ENCODE measurements at regions not wholly inside any gene's neighbourhood (a gene's known extent, or its start where the extent isn't known, plus 50 kb on each side); places are given as distances from the start of the nearest gene placed in this dataset.
"Not testable (repeated sequence)": the region's sequence is repeated elsewhere in the genome, so short reads cannot be mapped to it uniquely, and the experiment has no call there.

DNA sequence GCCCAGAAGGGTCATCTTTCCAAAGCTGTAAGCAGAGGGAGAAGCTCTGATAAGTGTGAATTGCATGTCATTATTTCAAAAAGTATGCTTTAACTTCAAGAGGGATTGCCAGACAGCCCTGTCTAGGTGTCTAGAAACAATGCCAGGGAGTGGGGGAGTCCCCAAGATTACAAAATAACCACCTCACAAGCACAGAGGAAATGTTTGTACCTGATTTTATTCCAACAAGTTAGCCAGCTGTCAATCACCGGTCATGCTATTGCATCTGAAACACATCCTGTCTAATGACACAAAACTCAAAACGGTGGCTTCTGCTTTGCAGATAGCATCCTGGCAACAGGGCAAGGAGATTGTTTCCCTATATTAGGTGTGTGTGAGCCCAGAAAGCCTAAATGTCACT is 154.2 kb upstream of the WWC1 start:
- DNase-seq (no peak), ATAC-seq (no peak)

DNA sequence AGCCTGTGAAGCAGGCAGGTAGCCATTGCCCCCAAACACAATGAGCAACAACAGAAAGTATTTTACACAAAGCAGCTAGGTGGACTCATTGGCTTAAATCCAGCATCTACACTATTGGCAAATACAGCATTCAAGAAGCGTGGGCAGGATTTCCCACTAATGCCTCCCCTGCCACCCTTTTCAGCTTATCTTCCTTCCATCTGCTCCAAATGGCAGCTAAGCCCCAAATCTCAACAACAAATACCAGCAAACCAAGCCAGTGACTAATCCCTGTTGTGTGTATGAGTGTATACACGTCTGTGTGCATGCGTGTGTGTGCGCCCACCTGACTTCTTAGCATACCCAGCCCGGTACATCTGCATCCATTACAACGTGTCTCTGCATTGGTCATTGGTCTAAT is 151.2 kb upstream of the WWC1 start:
- DNase-seq (no peak), ATAC-seq (no peak)

GRCh38 chr5:168142402-168142801 is 149.0 kb upstream of the WWC1 start:
- no peak for ATAC-seq

GRCh38 chr5:168143521-168143920 is 147.9 kb upstream of the WWC1 start:
- ATAC-seq, DNase-seq: not testable (repeated sequence)

More at GRCh38 chr5:168142402-168142801, 149.0 kb upstream of the WWC1 start:
- no peak for DNase-seq

DNA sequence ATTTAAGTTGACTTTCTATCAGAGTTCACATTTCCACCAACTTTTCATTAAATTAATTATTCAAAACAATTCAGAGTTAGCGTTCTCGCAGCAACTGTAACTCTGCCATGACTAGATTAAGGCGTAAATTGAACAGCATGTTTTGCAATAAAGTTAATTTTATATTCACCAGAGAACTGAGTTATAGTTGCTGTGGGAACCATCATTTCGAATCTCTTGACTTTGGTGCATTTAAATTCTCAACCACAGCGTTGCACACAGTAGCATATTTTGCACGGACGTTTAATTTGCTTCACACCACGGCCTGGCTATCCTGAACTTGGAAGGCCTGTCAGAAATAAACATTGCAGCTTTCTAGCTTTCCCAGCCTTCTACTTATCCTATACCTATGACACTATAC is 144.3 kb upstream of the WWC1 start:
- DNase-seq: no peak
- no peak for ATAC-seq

- no peak for DNase-seq
- no peak for ATAC-seq
These were observed 143.7 kb upstream of the WWC1 start for GRCh38 chr5:168147568-168148360.

- DNase-seq (no peak), ATAC-seq (no peak)
These were observed 140.4 kb upstream of the WWC1 start for GRCh38 chr5:168151041-168151440.

DNA sequence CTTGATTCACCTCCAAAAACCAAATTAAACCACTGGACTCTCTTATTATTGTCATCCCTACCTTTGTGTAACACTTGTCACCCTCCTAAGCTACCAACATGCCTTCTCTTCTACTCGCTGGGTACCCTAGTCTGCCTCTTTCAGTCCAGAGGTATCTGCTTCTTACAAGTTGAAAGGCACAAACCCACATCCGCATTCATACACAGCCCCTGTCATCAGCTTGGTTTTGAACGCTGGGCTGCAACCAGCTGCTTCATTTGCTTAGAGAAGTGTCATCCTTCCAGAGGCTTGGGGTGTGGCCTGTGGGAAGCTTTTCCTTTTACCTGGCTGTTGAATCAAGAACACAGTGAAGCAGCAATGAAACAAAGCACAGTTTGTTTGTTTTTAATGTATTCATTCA is 138.8 kb upstream of the WWC1 start:
- ATAC-seq (no peak), DNase-seq (no peak)

DNA sequence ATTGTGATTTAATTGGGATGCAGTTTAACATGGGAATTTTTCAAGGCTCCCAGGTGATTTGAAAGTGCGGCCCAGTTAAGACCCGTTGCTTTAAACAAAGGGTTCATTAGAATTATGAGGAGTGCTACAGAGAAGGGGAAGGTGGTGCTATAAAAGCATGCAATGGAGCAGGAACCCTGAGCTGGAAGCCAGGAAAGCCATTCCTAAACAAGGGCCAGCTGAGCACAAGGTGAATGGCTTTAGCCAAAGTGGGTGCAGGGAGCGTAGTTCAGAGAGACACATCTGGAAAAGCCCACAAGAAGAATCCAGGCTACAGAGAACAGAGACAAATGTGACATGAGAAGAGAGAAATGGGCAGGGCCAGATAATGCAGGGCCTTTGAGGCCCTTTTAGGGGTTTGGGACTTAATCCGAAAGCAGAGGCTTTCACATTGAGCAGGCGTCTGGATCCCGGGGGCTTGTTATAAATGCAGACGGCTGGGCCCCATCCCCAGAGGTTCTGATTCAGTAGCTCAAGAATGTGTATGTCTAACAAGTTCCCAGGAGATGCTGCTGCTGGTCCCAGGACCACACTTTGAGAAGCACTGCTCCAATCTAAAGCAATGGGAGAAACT is 138.1 kb upstream of the WWC1 start:
- DNase-seq: no peak

GRCh38 chr5:168153876-168154270 is 137.6 kb upstream of the WWC1 start:
- ATAC-seq (no peak), DNase-seq (no peak)

More for the DNA sequence above, 138.1 kb upstream of the WWC1 start:
- no peak for ATAC-seq

GRCh38 chr5:168155585-168155984 is 135.9 kb upstream of the WWC1 start:
- no peak for DNase-seq
- ATAC-seq: no peak

- DNase-seq (no peak), ATAC-seq (no peak)
These were observed 135.3 kb upstream of the WWC1 start for GRCh38 chr5:168156170-168156569.

DNA sequence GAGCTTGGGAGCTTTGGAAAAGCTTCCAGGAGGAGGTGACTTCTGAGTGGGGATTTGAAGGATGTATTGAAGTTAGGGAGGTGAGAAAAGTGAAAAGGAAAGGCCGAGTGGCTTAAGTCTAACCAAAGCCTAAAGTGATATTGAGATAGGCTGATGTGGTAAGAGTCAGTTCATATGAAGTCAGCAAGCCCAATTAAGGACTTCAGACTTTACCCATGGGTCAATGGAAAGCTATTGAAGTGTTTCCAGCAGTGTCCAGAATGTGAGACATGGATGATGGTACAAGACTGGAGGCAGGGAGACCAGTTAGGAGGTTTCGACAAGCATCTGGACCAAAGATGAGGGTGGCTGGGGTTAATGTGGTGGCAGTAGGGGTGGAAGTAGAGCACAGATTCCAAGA is 134.3 kb upstream of the WWC1 start:
- DNase-seq (no peak), ATAC-seq (no peak)

GRCh38 chr5:168159425-168159824 is 132.0 kb upstream of the WWC1 start:
- no peak for DNase-seq
- no peak for ATAC-seq

- no peak for DNase-seq
- ATAC-seq: no peak
These were observed 129.0 kb upstream of the WWC1 start for GRCh38 chr5:168162464-168162863.

DNA sequence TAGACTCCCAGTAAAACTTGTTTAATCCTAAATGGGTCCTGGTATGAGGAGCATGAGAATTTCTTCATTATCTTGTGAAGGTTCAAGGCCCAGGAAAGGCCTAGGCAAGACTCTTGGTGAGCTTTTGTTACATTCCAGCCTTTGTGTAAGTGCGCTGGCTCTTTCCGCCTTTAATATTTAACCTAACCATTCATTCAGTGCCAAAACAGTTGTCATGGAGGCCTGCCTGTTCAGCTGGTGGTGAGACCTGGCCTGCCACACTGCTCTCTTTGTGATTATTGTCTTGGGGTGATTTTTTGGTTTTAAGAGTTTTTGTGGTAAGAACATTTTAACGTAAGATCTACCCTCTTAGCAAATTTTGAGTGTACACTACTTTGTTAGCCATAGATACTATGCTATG is 127.5 kb upstream of the WWC1 start:
- DNase-seq: no peak
- no peak for ATAC-seq

DNA sequence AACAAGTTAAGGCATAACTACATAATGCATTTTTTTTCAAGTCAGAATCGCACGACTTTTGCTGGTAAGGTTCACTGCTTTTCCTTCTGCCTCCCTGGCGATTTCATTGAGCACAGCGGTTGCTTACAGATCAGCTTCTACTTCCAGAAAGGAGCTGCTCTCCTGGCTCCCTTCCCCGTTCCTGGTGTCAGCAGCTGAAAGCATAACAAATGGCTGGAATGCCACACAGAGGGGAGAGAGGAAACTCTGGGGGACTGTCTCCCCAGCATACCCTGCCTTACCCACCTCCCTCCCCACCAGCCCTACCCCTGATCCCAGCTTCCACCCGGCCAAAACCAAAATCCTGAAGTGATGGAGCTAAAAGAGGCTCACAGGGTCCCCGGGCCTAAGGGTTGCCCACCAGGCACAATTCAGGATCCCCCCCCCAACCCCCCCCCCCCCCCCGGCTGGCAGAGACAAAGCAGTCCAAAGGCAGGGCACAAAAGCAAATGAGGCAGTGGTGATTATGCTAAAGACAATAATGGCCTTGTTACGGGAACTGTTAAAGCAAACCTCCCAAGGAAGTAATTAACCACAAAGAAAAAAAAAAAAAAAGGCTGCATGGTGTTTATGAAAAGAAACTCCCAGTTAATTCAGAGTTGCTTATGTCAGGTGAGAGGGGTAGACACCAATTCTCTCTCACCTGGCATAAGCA is 126.1 kb upstream of the WWC1 start:
- DNase-seq (no peak), ATAC-seq (no peak)

- ATAC-seq: no peak
- no peak for DNase-seq
These were observed 125.5 kb upstream of the WWC1 start for GRCh38 chr5:168165977-168166376.

DNA sequence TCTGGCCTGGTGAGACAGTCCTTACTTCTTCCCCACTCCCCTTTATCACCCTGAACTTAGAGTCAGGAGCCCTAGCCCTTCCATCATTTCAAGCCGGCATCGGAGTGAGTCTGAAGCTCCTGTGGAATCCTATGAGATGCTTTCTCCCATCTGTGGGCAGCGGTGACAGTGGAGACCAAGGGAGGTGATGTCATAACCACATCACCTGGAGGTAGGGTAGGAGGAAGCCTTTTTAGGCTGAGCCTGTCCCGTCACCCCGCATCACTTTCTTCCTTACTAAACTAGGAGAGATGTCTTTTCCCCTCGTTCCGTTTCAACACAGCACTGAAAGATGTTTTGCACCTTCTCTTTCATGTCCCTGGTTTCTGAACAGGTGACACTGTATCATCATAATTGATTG is 124.1 kb upstream of the WWC1 start:
- ATAC-seq (no peak), DNase-seq (no peak)

- ATAC-seq (no peak), DNase-seq (no peak)
These were observed 122.3 kb upstream of the WWC1 start for GRCh38 chr5:168168978-168169698.

- DNase-seq: no peak
- ATAC-seq: no peak
These were observed 121.7 kb upstream of the WWC1 start for GRCh38 chr5:168169791-168170190.

- ATAC-seq: no peak
- DNase-seq: no peak
These were observed 119.3 kb upstream of the WWC1 start for GRCh38 chr5:168171901-168172759.
